ENCODE measurements at regions not wholly inside any gene's neighbourhood (a gene's known extent, or its start where the extent isn't known, plus 50 kb on each side); places are given as distances from the start of the nearest gene placed in this dataset.

DNA sequence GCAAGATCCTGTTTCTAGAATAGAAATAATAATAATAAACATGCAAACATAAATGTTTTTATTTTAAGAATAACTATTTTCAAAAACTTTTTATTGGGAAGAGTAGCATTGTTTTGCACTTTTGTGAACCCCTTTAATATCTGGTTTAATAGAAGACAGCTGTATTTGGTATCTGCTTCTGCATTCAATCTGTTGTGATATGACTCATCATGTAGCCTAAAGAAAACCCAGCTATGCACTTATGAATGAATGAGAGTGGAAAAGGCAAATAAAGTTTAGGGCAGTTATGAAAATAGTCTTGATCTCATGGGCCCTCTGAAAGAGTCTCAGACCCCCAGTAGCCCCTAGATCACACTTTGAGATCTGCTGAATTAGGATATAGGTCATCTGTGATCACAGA is 100.4 kb upstream of the PPP2R3A start:
- no peak overlapping the region for H3K4me3 ChIP-seq (ENCODE audit: low read depth, low read length)
- TF ChIP-seq, protein P1, sequence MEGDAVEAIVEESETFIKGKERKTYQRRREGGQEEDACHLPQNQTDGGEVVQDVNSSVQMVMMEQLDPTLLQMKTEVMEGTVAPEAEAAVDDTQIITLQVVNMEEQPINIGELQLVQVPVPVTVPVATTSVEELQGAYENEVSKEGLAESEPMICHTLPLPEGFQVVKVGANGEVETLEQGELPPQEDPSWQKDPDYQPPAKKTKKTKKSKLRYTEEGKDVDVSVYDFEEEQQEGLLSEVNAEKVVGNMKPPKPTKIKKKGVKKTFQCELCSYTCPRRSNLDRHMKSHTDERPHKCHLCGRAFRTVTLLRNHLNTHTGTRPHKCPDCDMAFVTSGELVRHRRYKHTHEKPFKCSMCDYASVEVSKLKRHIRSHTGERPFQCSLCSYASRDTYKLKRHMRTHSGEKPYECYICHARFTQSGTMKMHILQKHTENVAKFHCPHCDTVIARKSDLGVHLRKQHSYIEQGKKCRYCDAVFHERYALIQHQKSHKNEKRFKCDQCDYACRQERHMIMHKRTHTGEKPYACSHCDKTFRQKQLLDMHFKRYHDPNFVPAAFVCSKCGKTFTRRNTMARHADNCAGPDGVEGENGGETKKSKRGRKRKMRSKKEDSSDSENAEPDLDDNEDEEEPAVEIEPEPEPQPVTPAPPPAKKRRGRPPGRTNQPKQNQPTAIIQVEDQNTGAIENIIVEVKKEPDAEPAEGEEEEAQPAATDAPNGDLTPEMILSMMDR (IDR thresholded peaks at IDR 0.05; ENCODE audit: low read depth, low read length, missing control alignments): no peak
- no peak for DNase-seq (ENCODE audit: low read depth)

DNA sequence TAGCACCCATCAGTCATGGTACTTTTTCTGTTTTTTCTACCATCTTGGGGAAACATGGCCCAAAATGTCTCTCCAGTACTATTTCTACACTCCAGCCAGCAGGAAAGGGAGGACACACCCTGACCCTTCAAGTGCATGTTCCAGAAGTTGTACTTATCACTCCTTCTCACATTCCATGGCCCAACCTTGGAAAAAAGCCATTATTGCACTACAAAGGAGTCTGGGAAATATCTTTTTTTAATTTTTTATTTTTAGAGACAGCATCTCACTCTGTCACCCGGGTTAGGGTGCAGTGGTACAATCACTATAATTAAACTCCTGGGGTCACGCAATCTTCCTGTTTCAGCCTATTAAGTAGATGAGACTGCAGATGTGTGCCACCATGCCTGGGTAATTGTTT is 100.0 kb upstream of the PPP2R3A start:
- no peak for DNase-seq (ENCODE audit: low read depth)
- H3K4me3 ChIP-seq (ENCODE audit: low read depth, low read length): no peak overlapping the region
- TF ChIP-seq, protein P1 (IDR thresholded peaks at IDR 0.05; ENCODE audit: low read depth, low read length, missing control alignments): no peak

GRCh38 chr3:135867911-135868310 is 97.6 kb upstream of the PPP2R3A start:
- H3K4me3 ChIP-seq (ENCODE audit: low read depth, low read length): no peak overlapping the region
- no peak for DNase-seq (ENCODE audit: low read depth)
- TF ChIP-seq, protein P1 (IDR thresholded peaks at IDR 0.05; ENCODE audit: low read depth, low read length, missing control alignments): no peak

DNA sequence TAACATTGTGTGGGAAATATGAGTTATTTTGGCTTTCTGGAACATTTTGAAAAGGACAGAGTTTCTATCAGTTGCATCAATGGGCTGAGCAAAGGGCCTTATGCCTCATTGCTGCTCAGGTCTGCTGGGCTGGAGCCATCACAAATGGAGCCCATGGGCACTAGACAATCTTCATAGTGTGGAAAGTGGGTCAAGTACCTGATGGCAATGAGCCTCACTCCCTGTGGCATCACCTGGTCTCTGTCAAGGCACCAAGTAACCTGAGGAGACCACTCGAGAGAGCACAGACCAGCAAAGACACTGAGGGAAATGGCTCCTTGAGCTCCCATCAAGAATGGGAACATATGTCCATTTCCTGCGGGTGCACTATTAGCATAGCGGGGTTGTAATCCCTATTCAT is 96.7 kb upstream of the PPP2R3A start:
- TF ChIP-seq, protein P1 (IDR thresholded peaks at IDR 0.05; ENCODE audit: low read depth, low read length, missing control alignments): no peak
- no peak for DNase-seq (ENCODE audit: low read depth)
- H3K4me3 ChIP-seq (ENCODE audit: low read depth, low read length): no peak overlapping the region

DNA sequence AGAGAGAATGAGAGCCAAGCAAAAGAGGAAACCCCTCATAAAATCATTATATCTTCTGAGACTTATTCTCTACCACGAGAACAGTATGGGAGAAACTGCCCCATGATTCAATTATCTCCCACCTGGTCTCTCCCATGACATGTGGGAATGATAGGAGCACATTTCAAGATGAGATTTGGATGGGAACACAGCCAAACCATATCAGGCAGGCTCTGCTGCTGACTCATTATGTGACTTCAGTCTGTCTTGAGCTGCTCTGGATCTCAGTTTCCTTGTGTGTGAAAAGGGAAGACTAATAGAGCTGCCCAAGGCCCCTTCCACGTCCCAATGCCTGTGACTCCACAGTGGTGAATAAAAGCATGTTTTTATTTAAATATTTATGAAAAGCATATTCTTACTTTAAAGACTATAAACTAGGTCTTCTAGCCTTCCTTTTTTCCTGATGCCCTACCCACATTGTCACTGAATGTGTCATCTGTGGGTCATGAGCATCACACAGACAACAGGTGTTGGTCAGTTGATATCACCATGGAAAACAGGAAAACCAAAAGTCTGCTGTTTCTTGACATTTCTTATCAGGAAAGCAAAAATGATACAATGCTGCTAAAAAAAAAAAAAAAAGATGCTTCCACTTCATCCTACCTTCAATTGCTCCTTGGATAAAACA is 96.0 kb upstream of the PPP2R3A start:
- H3K4me3 ChIP-seq (ENCODE audit: low read depth, low read length): no peak overlapping the region
- DNase-seq (ENCODE audit: low read depth): no peak
- TF ChIP-seq, protein P1 (IDR thresholded peaks at IDR 0.05; ENCODE audit: low read depth, low read length, missing control alignments): no peak

GRCh38 chr3:135871311-135871710 is 94.2 kb upstream of the PPP2R3A start:
- TF ChIP-seq, protein P1 (IDR thresholded peaks at IDR 0.05; ENCODE audit: low read depth, low read length, missing control alignments): no peak
- no peak overlapping the region for H3K4me3 ChIP-seq (ENCODE audit: low read depth, low read length)
- DNase-seq (ENCODE audit: low read depth): no peak

DNA sequence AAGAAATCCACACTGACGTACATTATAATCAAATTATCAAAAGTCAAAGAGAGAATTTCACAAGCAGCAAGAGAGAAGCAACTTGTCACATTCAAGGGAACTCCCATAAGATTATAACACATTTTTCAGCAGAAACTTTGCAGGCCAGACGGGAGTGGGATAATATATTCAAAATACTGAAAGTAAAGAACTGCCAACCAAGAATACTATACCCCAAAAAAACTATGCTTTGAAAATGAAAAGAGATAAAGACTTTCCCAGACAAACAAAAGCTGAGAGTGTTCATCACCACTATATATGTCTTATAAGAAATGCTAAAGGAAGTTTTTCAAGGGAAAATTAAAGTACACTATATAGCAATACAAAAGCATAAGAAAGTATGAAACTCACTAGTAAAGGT is 91.5 kb upstream of the PPP2R3A start:
- DNase-seq (ENCODE audit: low read depth): no peak
- H3K4me3 ChIP-seq (ENCODE audit: low read depth, low read length): no peak overlapping the region
- TF ChIP-seq, protein P1 (IDR thresholded peaks at IDR 0.05; ENCODE audit: low read depth, low read length, missing control alignments): no peak
